ENCODE measurements at regions not wholly inside any gene's neighbourhood (a gene's known extent, or its start where the extent isn't known, plus 50 kb on each side); places are given as distances from the start of the nearest gene placed in this dataset.
"Not testable (repeated sequence)": the region's sequence is repeated elsewhere in the genome, so short reads cannot be mapped to it uniquely, and the experiment has no call there.

- no peak for DNase-seq
Measured at GRCh38 chr10:26952094-26952493, 91.3 kb upstream of the ABI1 start.

- DNase-seq = no peak
Measured at GRCh38 chr10:26951650-26952049, 90.9 kb upstream of the ABI1 start.

- DNase-seq = no peak
Measured at GRCh38 chr10:26950934-26951333, 90.2 kb upstream of the ABI1 start.

- no peak for DNase-seq
Measured at GRCh38 chr10:26946102-26946811, 85.5 kb upstream of the ABI1 start.

- DNase-seq = no peak
Measured at GRCh38 chr10:26944261-26944882, 83.6 kb upstream of the ABI1 start.

- no peak for DNase-seq
Measured at GRCh38 chr10:26939962-26940354, 79.2 kb upstream of the ABI1 start.

- no peak for DNase-seq
Measured at GRCh38 chr10:26939290-26939961, 78.7 kb upstream of the ABI1 start.

GRCh38 chr10:26938578-26938977 is 77.8 kb upstream of the ABI1 start:
- no peak for DNase-seq

GRCh38 chr10:26937371-26937770 is 76.6 kb upstream of the ABI1 start:
- no peak for DNase-seq

- not testable (repeated sequence) for DNase-seq
Measured at GRCh38 chr10:26934190-26934589, 73.4 kb upstream of the ABI1 start.

- no peak for DNase-seq
Measured at GRCh38 chr10:26932576-26932975, 71.8 kb upstream of the ABI1 start.

- DNase-seq = peak in 1 of 5 donors; percentile 6
Measured at GRCh38 chr10:26931223-26931622, 70.5 kb upstream of the ABI1 start.

- DNase-seq = not testable (repeated sequence)
Measured at GRCh38 chr10:26922824-26923223, 62.1 kb upstream of the ABI1 start.

- DNase-seq = not testable (repeated sequence)
Measured at GRCh38 chr10:26919156-26919860, 58.5 kb upstream of the ABI1 start.

- DNase-seq = no peak
Measured at GRCh38 chr10:26914898-26915297, 54.1 kb upstream of the ABI1 start.

- no peak for DNase-seq
Measured at GRCh38 chr10:26911811-26912461, 51.2 kb upstream of the ABI1 start.

Measured in T-helper 1 cell (primary cell).